NCI-H345 (cell line): ENCODE measurements at regions not wholly inside any gene's neighbourhood (a gene's known extent, or its start where the extent isn't known, plus 50 kb on each side); places are given as distances from the start of the nearest gene placed in this dataset.
"Not testable (repeated sequence)": the region's sequence is repeated elsewhere in the genome, so short reads cannot be mapped to it uniquely, and the experiment has no call there.

ENCODE experiments used
- DNase-seq: peaks from one replicate; lab custom pipeline; 2025; lab: John Stamatoyannopoulos, UW

DNA sequence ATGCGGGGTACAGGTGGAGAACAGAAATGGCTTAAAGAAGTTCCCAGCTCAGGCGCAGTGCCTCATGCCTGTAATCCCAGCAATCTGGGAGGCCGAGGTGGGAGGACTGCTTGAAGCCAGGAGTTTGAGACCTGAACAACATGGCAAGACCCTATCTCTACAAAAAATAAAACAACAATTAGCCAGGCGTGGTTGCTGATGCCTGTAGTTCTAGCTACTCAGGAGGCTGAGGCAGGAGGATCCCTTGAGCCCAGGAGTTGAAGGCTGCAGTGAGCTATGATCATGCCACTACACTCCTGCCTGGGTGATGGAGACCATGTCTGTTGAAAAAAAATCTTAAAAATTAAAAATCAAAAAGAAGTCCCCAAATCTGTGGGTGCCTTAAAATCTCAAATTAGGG is 228.3 kb upstream of the WSB1 start:
- DNase-seq, result no peak

- no peak for DNase-seq
These were observed 227.6 kb upstream of the WSB1 start for GRCh38 chr17:27066315-27066714.

- DNase-seq, result no peak
These were observed 223.9 kb upstream of the WSB1 start for GRCh38 chr17:27069842-27070508.

DNA sequence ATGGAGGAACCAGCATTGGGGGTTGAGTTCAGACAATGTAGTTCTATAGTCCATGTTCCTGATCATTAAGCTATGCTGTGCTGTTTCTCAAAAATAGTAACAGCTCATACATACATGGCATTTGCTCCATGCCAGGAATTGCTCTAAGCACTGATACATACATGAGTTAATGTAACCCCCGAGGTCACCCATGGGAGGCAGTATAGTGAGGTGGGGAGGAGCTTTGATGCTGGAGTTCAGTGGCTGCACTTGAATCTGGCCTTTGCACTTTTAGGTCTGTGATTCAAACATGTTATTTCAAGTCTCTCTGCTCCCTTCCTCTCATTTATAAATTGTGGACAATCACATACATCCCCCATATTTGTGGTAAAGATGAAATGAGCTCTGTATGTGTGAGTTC is 223.1 kb upstream of the WSB1 start:
- DNase-seq, result no peak

- no peak for DNase-seq
These were observed 221.0 kb upstream of the WSB1 start for GRCh38 chr17:27072885-27073284.

- no peak for DNase-seq
These were observed 217.1 kb upstream of the WSB1 start for GRCh38 chr17:27076814-27077213.

GRCh38 chr17:27078296-27078695 is 215.6 kb upstream of the WSB1 start:
- no peak for DNase-seq

DNA sequence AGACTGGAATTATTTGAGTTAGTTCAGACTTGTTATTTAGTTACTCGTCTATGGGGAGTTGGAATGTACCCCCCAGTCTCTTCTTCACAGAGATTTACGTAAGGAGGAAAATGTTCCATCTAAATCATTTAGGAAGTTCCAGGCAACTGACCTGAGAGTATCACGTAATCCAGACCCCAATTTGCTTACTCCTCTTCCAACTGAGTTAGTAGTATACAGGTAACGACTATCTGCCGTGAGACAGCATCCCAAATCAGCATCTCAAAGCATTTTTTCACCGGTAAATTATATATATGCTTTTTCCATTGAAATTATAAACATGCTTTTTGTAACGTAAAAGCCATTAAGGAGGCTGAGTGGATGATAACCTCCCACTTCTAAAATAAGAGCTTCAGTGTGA is 214.3 kb upstream of the WSB1 start:
- no peak for DNase-seq

- no peak for DNase-seq
These were observed 212.8 kb upstream of the WSB1 start for GRCh38 chr17:27081002-27081638.

GRCh38 chr17:27082023-27082774 is 211.7 kb upstream of the WSB1 start:
- no peak for DNase-seq

DNA sequence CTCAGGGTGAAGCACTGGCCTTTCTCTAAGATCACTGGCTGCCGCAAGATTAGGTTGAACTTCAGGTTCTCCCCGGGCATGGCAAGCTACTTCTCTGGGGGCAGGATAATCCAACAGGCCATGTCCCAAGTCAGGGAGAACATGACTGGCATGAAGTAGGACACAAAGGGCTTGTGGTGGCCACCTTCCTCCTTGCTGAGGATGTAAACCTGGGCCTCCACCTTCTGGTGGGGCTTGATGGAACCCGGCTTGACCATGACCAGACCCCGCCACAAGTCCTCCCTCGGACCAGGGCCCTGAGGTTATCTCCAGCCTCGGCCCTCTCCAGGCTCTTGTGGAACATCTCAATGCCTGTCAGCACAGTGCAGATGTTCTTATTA is 211.1 kb upstream of the WSB1 start:
- DNase-seq, result no peak

DNA sequence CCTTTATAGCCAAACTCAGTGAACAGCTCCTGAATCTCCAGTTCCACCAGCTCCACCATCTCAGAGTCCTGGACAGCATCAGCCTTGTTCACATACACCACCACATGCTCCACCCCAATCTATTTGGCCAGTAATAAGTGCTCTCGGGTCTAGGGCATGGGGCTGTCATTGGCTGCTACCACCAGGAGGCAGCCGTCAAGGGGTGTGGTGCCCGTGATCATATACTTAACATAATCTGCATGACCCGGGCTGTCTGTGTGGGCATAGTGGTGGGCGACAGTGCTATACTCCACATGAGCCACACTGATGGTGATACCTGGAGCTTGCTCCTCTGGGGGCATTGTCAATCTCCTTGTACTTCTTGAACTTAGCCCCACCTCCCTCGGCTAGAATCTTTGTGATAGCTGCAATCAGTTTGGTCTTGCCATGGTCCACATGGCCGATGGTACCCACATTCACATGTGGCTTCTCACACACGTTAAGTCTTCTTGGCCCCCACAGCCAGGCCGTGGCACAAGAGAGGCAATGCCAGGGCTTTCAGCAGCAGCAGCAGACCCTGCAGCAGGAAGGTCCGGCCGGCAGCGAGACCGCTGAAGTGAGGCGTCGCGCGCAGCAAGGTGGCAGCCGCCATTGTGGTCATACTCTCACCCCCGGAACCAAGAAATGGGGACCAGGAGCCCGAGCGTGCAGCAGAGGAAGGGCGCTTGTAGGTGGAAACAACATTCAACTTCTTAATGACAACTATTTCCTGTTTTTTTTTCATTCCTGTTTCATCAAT is 210.3 kb upstream of the WSB1 start:
- DNase-seq, result no peak

DNA sequence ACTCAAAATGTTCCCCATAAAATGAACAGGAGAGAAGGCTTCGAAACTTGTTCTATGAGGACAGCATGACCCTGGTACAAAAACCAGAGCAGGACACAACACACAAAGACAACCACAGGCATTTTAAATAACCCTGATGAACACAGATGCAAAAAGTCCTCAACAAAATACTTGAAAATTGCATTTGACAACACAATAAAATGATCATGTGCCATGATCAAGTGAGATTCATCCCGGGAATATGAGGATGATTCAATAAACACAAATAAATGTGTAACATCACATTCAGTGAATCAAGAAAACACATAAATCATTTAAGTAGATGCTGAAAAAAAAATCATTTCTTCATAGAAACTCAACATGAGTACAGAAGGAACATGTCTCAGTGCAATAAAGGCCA is 208.4 kb upstream of the WSB1 start:
- no peak for DNase-seq

DNA sequence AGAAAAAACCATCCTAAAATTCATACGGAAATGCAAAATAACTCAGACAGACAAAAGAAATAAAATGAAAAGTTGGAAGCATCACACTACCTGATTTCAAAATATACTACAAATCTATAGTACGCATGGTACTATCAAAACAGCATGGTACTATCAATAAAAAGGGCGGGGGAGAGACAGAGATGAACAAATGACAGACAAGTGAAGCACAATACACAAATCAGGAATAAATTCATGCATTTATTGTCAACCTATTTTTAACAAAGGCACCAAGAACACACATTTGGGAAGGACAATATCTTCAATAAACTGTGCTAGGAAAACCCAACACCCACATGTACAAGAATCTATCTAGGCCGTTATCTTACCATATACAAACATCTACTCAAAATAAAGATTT is 207.4 kb upstream of the WSB1 start:
- DNase-seq, result no peak

- DNase-seq, result no peak
These were observed 205.8 kb upstream of the WSB1 start for GRCh38 chr17:27087935-27088766.

DNA sequence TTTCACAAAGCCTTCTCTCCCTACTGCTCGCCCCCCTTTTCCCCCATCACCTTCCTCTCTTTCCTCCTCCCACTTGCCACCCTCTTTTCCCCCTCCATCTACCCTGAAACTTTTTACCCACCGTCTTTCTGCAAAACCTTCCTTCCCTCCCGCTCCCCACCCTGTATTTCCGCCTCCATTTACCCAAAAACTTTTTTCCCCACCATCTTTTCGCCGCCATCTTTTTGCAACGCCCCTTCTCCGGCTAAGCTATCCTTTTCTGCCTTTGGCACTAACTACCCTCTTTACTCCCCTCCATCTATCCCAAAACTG is 205.2 kb upstream of the WSB1 start:
- no peak for DNase-seq

DNA sequence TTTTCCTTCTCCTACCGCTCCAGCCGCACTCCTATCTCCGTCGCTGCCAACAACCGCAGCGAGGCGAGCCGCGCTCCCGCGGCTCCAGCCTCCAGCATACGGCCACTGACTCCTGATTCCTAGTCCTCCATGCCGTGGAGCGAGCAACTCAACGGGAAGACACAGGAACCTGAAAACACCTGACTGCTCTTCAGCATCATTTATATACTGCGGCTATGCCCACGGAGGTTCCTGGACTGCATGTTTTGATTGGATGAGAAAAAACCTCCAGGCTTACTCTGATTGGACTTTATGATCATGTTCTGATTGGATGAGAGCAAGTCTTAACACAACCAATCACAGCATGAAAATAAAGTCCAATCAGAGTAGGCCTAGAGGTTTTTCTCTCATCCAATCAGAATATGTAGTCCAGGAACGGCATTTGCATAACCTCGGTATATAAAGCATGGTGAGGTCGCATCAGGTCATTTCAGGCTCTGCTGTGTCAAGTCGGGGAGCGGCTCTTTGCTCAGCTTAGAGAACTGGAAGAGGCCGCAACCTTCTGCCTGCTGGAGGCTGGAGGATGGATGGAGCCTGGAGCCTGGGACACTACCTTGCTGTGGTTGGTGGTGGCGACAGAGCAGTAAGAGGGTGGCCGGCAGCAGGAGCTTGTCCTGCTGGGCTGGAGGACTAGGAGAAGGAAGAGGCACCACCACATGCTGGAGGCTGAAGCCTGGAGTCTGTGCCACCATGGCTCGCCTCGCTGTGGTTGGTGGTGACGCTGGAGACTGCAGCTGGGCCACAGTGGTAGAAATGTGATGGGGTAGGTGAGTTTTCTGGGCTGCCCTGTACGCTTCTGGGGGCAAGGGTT is 204.6 kb upstream of the WSB1 start:
- DNase-seq, result not testable (repeated sequence)

DNA sequence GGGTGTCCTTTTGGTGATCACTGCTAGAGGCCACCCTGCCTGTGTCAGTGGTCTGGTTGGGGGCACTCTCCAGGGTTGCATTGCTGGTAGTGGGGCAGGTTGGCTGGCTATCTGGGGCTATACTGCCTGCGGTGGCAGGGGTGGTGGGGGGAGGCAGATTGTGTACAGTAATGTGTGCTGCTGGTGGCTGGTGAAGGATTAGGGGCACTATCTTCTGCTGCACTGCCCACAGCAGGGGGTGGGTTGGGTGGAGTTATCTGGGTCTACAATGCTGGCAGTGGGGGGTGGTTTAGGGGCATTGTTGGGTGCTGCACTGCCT is 204.0 kb upstream of the WSB1 start:
- no peak for DNase-seq

- not testable (repeated sequence) for DNase-seq
These were observed 203.4 kb upstream of the WSB1 start for GRCh38 chr17:27090450-27091042.

- DNase-seq, result no peak
These were observed 202.8 kb upstream of the WSB1 start for GRCh38 chr17:27091043-27091497.

GRCh38 chr17:27094179-27094578 is 199.7 kb upstream of the WSB1 start:
- not testable (repeated sequence) for DNase-seq
